Erythroblast (primary cell): ENCODE measurements at regions not wholly inside any gene's neighbourhood (a gene's known extent, or its start where the extent isn't known, plus 50 kb on each side); places are given as distances from the start of the nearest gene placed in this dataset.

Experiments
- GATA1 ChIP-seq: IDR thresholded peaks from 2 replicates; pipeline ENCODE4 v1.6.1; 2011; ENCODE audit warnings: low read depth, mild to moderate bottlenecking, control low read depth, low read length, moderate library complexity
- POLR2A ChIP-seq: IDR thresholded peaks from 2 replicates; pipeline ENCODE4 v1.6.1; 2011; ENCODE audit warnings: mild to moderate bottlenecking, low read length

DNA sequence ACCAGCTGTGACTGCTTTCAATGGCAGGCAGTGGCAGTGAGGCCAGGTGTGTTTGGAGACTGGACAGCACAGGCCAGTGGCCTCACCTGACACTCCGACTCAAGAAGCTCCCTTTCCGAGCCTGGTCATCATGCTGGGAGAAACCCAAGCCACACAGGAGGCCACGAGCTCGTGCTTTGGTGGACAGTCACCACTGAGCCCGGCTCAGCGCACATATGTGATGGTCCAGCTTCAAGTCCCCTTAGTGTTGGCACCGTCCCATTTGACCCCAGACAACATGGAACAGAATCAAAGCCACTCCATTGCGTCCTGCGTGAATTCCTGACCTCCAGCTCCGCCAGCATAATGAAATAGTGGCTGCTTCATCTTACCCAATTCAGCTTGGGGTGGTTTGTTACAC lies 64.0 kb upstream of the PPP1R26 start:
- TF ChIP-seq POLR2A (no peak), GATA1 (no peak)
